ENCODE measurements at regions not wholly inside any gene's neighbourhood (a gene's known extent, or its start where the extent isn't known, plus 50 kb on each side); places are given as distances from the start of the nearest gene placed in this dataset.
"Not testable (repeated sequence)": the region's sequence is repeated elsewhere in the genome, so short reads cannot be mapped to it uniquely, and the experiment has no call there.

GRCh38 chr13:99093997-99094396, 106.7 kb upstream of the UBAC2 start:
- DNase-seq (ENCODE audit: low spot score) (no peak), ATAC-seq (ENCODE audit: low FRiP score) (no peak)
- TF ChIP-seq CTCF (IDR thresholded peaks at IDR 0.05): no peak

GRCh38 chr13:99101831-99102230, 98.8 kb upstream of the UBAC2 start:
- not testable (repeated sequence) for DNase-seq (ENCODE audit: low spot score); ATAC-seq (ENCODE audit: low FRiP score)

GRCh38 chr13:99103536-99103935, 97.1 kb upstream of the UBAC2 start:
- DNase-seq (ENCODE audit: low spot score) (no peak), ATAC-seq (ENCODE audit: low FRiP score) (no peak)
- no peak for TF ChIP-seq CTCF (IDR thresholded peaks at IDR 0.05)

GRCh38 chr13:99104396-99104795, 96.3 kb upstream of the UBAC2 start:
- no peak for TF ChIP-seq CTCF (IDR thresholded peaks at IDR 0.05)
- no peak for DNase-seq (ENCODE audit: low spot score)
- ATAC-seq (ENCODE audit: low FRiP score): no peak

GRCh38 chr13:99105160-99105559, 95.5 kb upstream of the UBAC2 start:
- ATAC-seq (ENCODE audit: low FRiP score): no peak
- no peak for TF ChIP-seq CTCF (IDR thresholded peaks at IDR 0.05)
- no peak for DNase-seq (ENCODE audit: low spot score)

GRCh38 chr13:99113351-99113750, 87.3 kb upstream of the UBAC2 start:
- ATAC-seq (ENCODE audit: low FRiP score) (no peak), DNase-seq (ENCODE audit: low spot score) (no peak)
- no peak for TF ChIP-seq CTCF (IDR thresholded peaks at IDR 0.05)

- DNase-seq (ENCODE audit: low spot score) (no peak), ATAC-seq (ENCODE audit: low FRiP score) (no peak)
- no peak for TF ChIP-seq CTCF (IDR thresholded peaks at IDR 0.05)
Observed at GRCh38 chr13:99118179-99118578, 82.5 kb upstream of the UBAC2 start.

GRCh38 chr13:99119656-99120055, 81.0 kb upstream of the UBAC2 start:
- DNase-seq (ENCODE audit: low spot score): no peak
- ATAC-seq (ENCODE audit: low FRiP score): peak; percentile 19
- no peak for TF ChIP-seq CTCF (IDR thresholded peaks at IDR 0.05)

Measured in omental fat pad (tissue), 3 donors.